IPS-15b (cell line): ENCODE measurements at regions not wholly inside any gene's neighbourhood (a gene's known extent, or its start where the extent isn't known, plus 50 kb on each side); places are given as distances from the start of the nearest gene placed in this dataset.
"Not testable (repeated sequence)": the region's sequence is repeated elsewhere in the genome, so short reads cannot be mapped to it uniquely, and the experiment has no call there.

Experiments used
- H3K27me3 ChIP-seq: one replicate; pipeline ENCODE4 v1.6.1; 2013; ENCODE audit warnings: low read length; ENCODE audit not compliant: control insufficient read depth, insufficient read depth
- H3K36me3 ChIP-seq: one replicate; pipeline ENCODE4 v1.6.1; 2013; ENCODE audit warnings: low read length; ENCODE audit not compliant: control insufficient read depth, insufficient read depth
- H3K4me1 ChIP-seq: one replicate; pipeline ENCODE4 v1.6.1; 2013; ENCODE audit warnings: mild to moderate bottlenecking, low read length; ENCODE audit not compliant: control insufficient read depth, insufficient read depth
- H3K4me3 ChIP-seq: one replicate; pipeline ENCODE4 v1.5.1; 2013; ENCODE audit warnings: low read depth, low read length
- H3K9ac ChIP-seq: one replicate; pipeline ENCODE4 v1.6.1; 2013; ENCODE audit warnings: low read depth, mild to moderate bottlenecking, low read length
- H3K9me3 ChIP-seq: one replicate; pipeline ENCODE4 v1.6.1; 2013; ENCODE audit warnings: mild to moderate bottlenecking, low read length; ENCODE audit not compliant: control insufficient read depth, insufficient read depth

- no peaks in the 10 kb centered on the region for H3K36me3 ChIP-seq
These were observed 1265.8 kb upstream of the CNTN5 start for GRCh38 chr11:97754976-97755375.

GRCh38 chr11:97756571-97757335 lies 1264.0 kb upstream of the CNTN5 start:
- no peaks in the 10 kb centered on the region for H3K36me3 ChIP-seq
- no peak overlapping the region for H3K4me3 ChIP-seq
- no peaks in the 10 kb centered on the region for H3K4me1 ChIP-seq
- H3K9me3 ChIP-seq: no peaks in the 10 kb centered on the region
- no peak overlapping the region for H3K9ac ChIP-seq
- H3K27me3 ChIP-seq: no peaks in the 10 kb centered on the region

More at GRCh38 chr11:97754976-97755375, 1265.8 kb upstream of the CNTN5 start:
- no peak overlapping the region for H3K9ac ChIP-seq
- H3K27me3 ChIP-seq: no peaks in the 10 kb centered on the region
- H3K4me3 ChIP-seq: no peak overlapping the region
- no peaks in the 10 kb centered on the region for H3K4me1 ChIP-seq
- no peaks in the 10 kb centered on the region for H3K9me3 ChIP-seq

- Histone ChIP-seq H3K4me3 (no peak overlapping the region), H3K36me3 (no peaks in the 10 kb centered on the region), H3K9ac (no peak overlapping the region), H3K27me3 (no peaks in the 10 kb centered on the region), H3K9me3 (no peaks in the 10 kb centered on the region), H3K4me1 (no peaks in the 10 kb centered on the region)
These were observed 1259.6 kb upstream of the CNTN5 start for GRCh38 chr11:97761175-97761574.

- H3K4me1 ChIP-seq: no peaks in the 10 kb centered on the region
These were observed 1256.6 kb upstream of the CNTN5 start for GRCh38 chr11:97764193-97764592.

GRCh38 chr11:97764605-97765004 lies 1256.1 kb upstream of the CNTN5 start:
- no peaks in the 10 kb centered on the region for H3K9me3 ChIP-seq
- H3K4me3 ChIP-seq: no peak overlapping the region
- H3K9ac ChIP-seq: no peak overlapping the region
- no peaks in the 10 kb centered on the region for H3K4me1 ChIP-seq
- no peaks in the 10 kb centered on the region for H3K27me3 ChIP-seq
- H3K36me3 ChIP-seq: no peaks in the 10 kb centered on the region

More at GRCh38 chr11:97764193-97764592, 1256.6 kb upstream of the CNTN5 start:
- no peaks in the 10 kb centered on the region for H3K27me3 ChIP-seq
- no peak overlapping the region for H3K9ac ChIP-seq
- no peaks in the 10 kb centered on the region for H3K9me3 ChIP-seq
- no peak overlapping the region for H3K4me3 ChIP-seq
- no peaks in the 10 kb centered on the region for H3K36me3 ChIP-seq

- H3K9me3 ChIP-seq: no peaks in the 10 kb centered on the region
- no peaks in the 10 kb centered on the region for H3K27me3 ChIP-seq
- no peak overlapping the region for H3K4me3 ChIP-seq
- no peak overlapping the region for H3K9ac ChIP-seq
- H3K36me3 ChIP-seq: no peaks in the 10 kb centered on the region
- H3K4me1 ChIP-seq: no peaks in the 10 kb centered on the region
These were observed 1250.2 kb upstream of the CNTN5 start for GRCh38 chr11:97770570-97770969.

- H3K36me3 ChIP-seq: no peaks in the 10 kb centered on the region
- H3K4me3 ChIP-seq: no peak overlapping the region
- no peaks in the 10 kb centered on the region for H3K27me3 ChIP-seq
- no peaks in the 10 kb centered on the region for H3K4me1 ChIP-seq
- H3K9ac ChIP-seq: no peak overlapping the region
- H3K9me3 ChIP-seq: no peaks in the 10 kb centered on the region
These were observed 1248.0 kb upstream of the CNTN5 start for GRCh38 chr11:97772705-97773104.

GRCh38 chr11:97784388-97784787 lies 1236.4 kb upstream of the CNTN5 start:
- H3K9ac ChIP-seq, H3K36me3 ChIP-seq, H3K27me3 ChIP-seq, H3K4me1 ChIP-seq, H3K9me3 ChIP-seq, H3K4me3 ChIP-seq: not testable (repeated sequence)

- Histone ChIP-seq H3K9ac (no peak overlapping the region), H3K9me3 (no peaks in the 10 kb centered on the region), H3K4me3 (no peak overlapping the region), H3K4me1 (no peaks in the 10 kb centered on the region), H3K36me3 (no peaks in the 10 kb centered on the region), H3K27me3 (no peaks in the 10 kb centered on the region)
These were observed 1233.8 kb upstream of the CNTN5 start for GRCh38 chr11:97786961-97787360.

- no peak overlapping the region for H3K4me3 ChIP-seq
- H3K27me3 ChIP-seq: no peaks in the 10 kb centered on the region
- no peaks in the 10 kb centered on the region for H3K4me1 ChIP-seq
- no peak overlapping the region for H3K9ac ChIP-seq
- no peaks in the 10 kb centered on the region for H3K9me3 ChIP-seq
- H3K36me3 ChIP-seq: no peaks in the 10 kb centered on the region
These were observed 1225.9 kb upstream of the CNTN5 start for GRCh38 chr11:97794876-97795275.

GRCh38 chr11:97800891-97801290 lies 1219.9 kb upstream of the CNTN5 start:
- Histone ChIP-seq H3K27me3 (no peaks in the 10 kb centered on the region), H3K4me1 (no peaks in the 10 kb centered on the region), H3K4me3 (no peak overlapping the region), H3K9ac (no peak overlapping the region), H3K9me3 (no peaks in the 10 kb centered on the region), H3K36me3 (no peaks in the 10 kb centered on the region)

- H3K9me3 ChIP-seq: peaks cover 2% of the 10 kb centered on the region
- H3K4me3 ChIP-seq: no peak overlapping the region
- H3K4me1 ChIP-seq: no peaks in the 10 kb centered on the region
- H3K27me3 ChIP-seq: no peaks in the 10 kb centered on the region
- no peak overlapping the region for H3K9ac ChIP-seq
- no peaks in the 10 kb centered on the region for H3K36me3 ChIP-seq
These were observed 1206.3 kb upstream of the CNTN5 start for GRCh38 chr11:97814325-97814959.
